ENCODE measurements at regions not wholly inside any gene's neighbourhood (a gene's known extent, or its start where the extent isn't known, plus 50 kb on each side); places are given as distances from the start of the nearest gene placed in this dataset.
"Not testable (repeated sequence)": the region's sequence is repeated elsewhere in the genome, so short reads cannot be mapped to it uniquely, and the experiment has no call there.

GRCh38 chr9:62838024-62838718 is 1648.3 kb downstream of the SPATA31A7 start:
- peak overlapping the region in 2 of 3 donors; percentile 53 to 64 for H3K27ac ChIP-seq
- H3K9me3 ChIP-seq; H3K27me3 ChIP-seq; H3K4me1 ChIP-seq; H3K36me3 ChIP-seq; intact Hi-C loops (cut with DNase I): not testable (repeated sequence)
- 0 to 1% methylated on average over 16 to 21 of the region's 60 CpGs for WGBS, 2 donors
- peak overlapping the region in 2 of 3 donors; percentile 20 to 35 for H3K4me3 ChIP-seq (replicated peaks in 1 of 3)
- DNase-seq = peak; percentile 94 to 97
- TF ChIP-seq POLR2A (IDR thresholded peaks at IDR 0.05) = peak; percentile 28 to 90

GRCh38 chr9:62839168-62839567 is 1649.3 kb downstream of the SPATA31A7 start:
- H3K4me3 ChIP-seq (replicated peaks in 1 of 3); H3K27me3 ChIP-seq; DNase-seq; H3K27ac ChIP-seq; H3K4me1 ChIP-seq; intact Hi-C loops (cut with DNase I); H3K36me3 ChIP-seq; H3K9me3 ChIP-seq: not testable (repeated sequence)
- WGBS, 2 donors = 40 to 54% methylated on average over 1 of the region's 2 CpGs

- H3K4me1 ChIP-seq; H3K27ac ChIP-seq; intact Hi-C loops (cut with DNase I); H3K36me3 ChIP-seq; DNase-seq; H3K9me3 ChIP-seq; H3K27me3 ChIP-seq; H3K4me3 ChIP-seq (replicated peaks in 1 of 3): not testable (repeated sequence)
- WGBS, 2 donors = 63% methylated on average over 9 of the region's 9 CpGs
Measured at GRCh38 chr9:62843145-62843544, 1653.3 kb downstream of the SPATA31A7 start.

GRCh38 chr9:62843706-62844290 is 1654.0 kb downstream of the SPATA31A7 start:
- H3K27me3 ChIP-seq; H3K4me3 ChIP-seq (replicated peaks in 1 of 3); H3K4me1 ChIP-seq; H3K36me3 ChIP-seq; H3K27ac ChIP-seq; H3K9me3 ChIP-seq; DNase-seq; intact Hi-C loops (cut with DNase I): not testable (repeated sequence)
- 62 to 67% methylated on average over 9 to 11 of the region's 15 CpGs for WGBS, 2 donors

- H3K27ac ChIP-seq; H3K9me3 ChIP-seq; H3K36me3 ChIP-seq; H3K4me1 ChIP-seq; intact Hi-C loops (cut with DNase I); H3K27me3 ChIP-seq; H3K4me3 ChIP-seq (replicated peaks in 1 of 3); DNase-seq: not testable (repeated sequence)
- 45 to 56% methylated on average over 15 to 26 of the region's 27 CpGs for WGBS, 2 donors
Measured at GRCh38 chr9:62844681-62845185, 1654.9 kb downstream of the SPATA31A7 start.

GRCh38 chr9:62848258-62848657 is 1658.4 kb downstream of the SPATA31A7 start:
- WGBS, 2 donors = 72 to 89% methylated on average over 1 to 2 of the region's 2 CpGs
- H3K4me1 ChIP-seq; DNase-seq; H3K9me3 ChIP-seq; intact Hi-C loops (cut with DNase I); H3K27me3 ChIP-seq; H3K36me3 ChIP-seq; H3K4me3 ChIP-seq (replicated peaks in 1 of 3); H3K27ac ChIP-seq: not testable (repeated sequence)

GRCh38 chr9:62849991-62850390 is 1660.2 kb downstream of the SPATA31A7 start:
- H3K4me1 ChIP-seq; H3K4me3 ChIP-seq (replicated peaks in 1 of 3); DNase-seq; intact Hi-C loops (cut with DNase I); H3K36me3 ChIP-seq; H3K27me3 ChIP-seq; H3K27ac ChIP-seq; H3K9me3 ChIP-seq: not testable (repeated sequence)
- 81 to 90% methylated on average over 17 of the region's 17 CpGs for WGBS, 2 donors

- H3K27me3 ChIP-seq; H3K4me3 ChIP-seq (replicated peaks in 1 of 3); H3K27ac ChIP-seq; H3K9me3 ChIP-seq; intact Hi-C loops (cut with DNase I); DNase-seq; H3K4me1 ChIP-seq; H3K36me3 ChIP-seq: not testable (repeated sequence)
- WGBS, 2 donors = 80 to 81% methylated on average over 7 to 12 of the region's 12 CpGs
Measured at GRCh38 chr9:62857280-62857679, 1667.4 kb downstream of the SPATA31A7 start.

- H3K9me3 ChIP-seq; H3K27ac ChIP-seq; H3K36me3 ChIP-seq; intact Hi-C loops (cut with DNase I); H3K4me3 ChIP-seq (replicated peaks in 1 of 3); H3K4me1 ChIP-seq; H3K27me3 ChIP-seq; DNase-seq: not testable (repeated sequence)
- WGBS, 2 donors = 80 to 84% methylated on average over 1 of the region's 1 CpG
Measured at GRCh38 chr9:62858240-62858639, 1668.4 kb downstream of the SPATA31A7 start.

- H3K4me3 ChIP-seq (replicated peaks in 1 of 3); H3K27me3 ChIP-seq; H3K9me3 ChIP-seq; H3K36me3 ChIP-seq; intact Hi-C loops (cut with DNase I); DNase-seq; H3K27ac ChIP-seq: not testable (repeated sequence)
- 90 to 95% methylated on average over 11 of the region's 11 CpGs for WGBS, 2 donors
- peaks cover 8 to 14% of the 10 kb centered on the region in 2 donors for H3K4me1 ChIP-seq
Measured at GRCh38 chr9:62860939-62861860, 1671.4 kb downstream of the SPATA31A7 start.

- H3K27me3 ChIP-seq; H3K27ac ChIP-seq; intact Hi-C loops (cut with DNase I); DNase-seq; H3K36me3 ChIP-seq; H3K9me3 ChIP-seq; H3K4me3 ChIP-seq (replicated peaks in 1 of 3): not testable (repeated sequence)
- 88% methylated on average over 2 of the region's 2 CpGs for WGBS, 2 donors
- H3K4me1 ChIP-seq = peaks cover 8 to 14% of the 10 kb centered on the region in 2 donors
Measured at GRCh38 chr9:62862180-62862579, 1672.3 kb downstream of the SPATA31A7 start.
